Neural progenitor cell (in vitro differentiated cells): ENCODE measurements at regions not wholly inside any gene's neighbourhood (a gene's known extent, or its start where the extent isn't known, plus 50 kb on each side); places are given as distances from the start of the nearest gene placed in this dataset.

ENCODE experiments used
- DNase-seq: peaks from one replicate; pipeline ENCODE4 v3.0.0-alpha.2; 2016; ENCODE audit warnings: low spot score
- H2AFZ ChIP-seq: fragments of 200-600 bp; sonication (generic); replicated peaks from 2 replicates; pipeline ENCODE4 v1.6.1; 2016; ENCODE audit warnings: antibody characterized with exemption
- H3F3A ChIP-seq: fragments of 200-600 bp; sonication (generic); 2 replicates; pipeline ENCODE4 v1.6.1; 2016; ENCODE audit warnings: antibody characterized with exemption, low read depth
- H3K27ac ChIP-seq: fragments of 200-600 bp; sonication (generic); 2 replicates; pipeline ENCODE4 v1.5.1; 2016; ENCODE audit warnings: mild to moderate bottlenecking
- H3K27me3 ChIP-seq: fragments of 200-600 bp; sonication (generic); 2 replicates; pipeline ENCODE4 v1.6.1; 2016; ENCODE audit warnings: mild to moderate bottlenecking, moderate library complexity
- H3K36me3 ChIP-seq: fragments of 200-600 bp; sonication (generic); 2 replicates; pipeline ENCODE4 v1.5.1; 2016
- H3K4me1 ChIP-seq: fragments of 200-600 bp; sonication (generic); 2 replicates; pipeline ENCODE4 v1.6.1; 2016; ENCODE audit warnings: mixed run types
- H3K4me2 ChIP-seq: fragments of 200-600 bp; sonication (generic); 2 replicates; pipeline ENCODE4 v1.6.1; 2016
- H3K4me3 ChIP-seq: fragments of 200-600 bp; sonication (generic); 2 replicates; pipeline ENCODE4 v1.5.1; 2016
- H3K79me2 ChIP-seq: fragments of 200-600 bp; sonication (generic); 2 replicates; pipeline ENCODE4 v1.6.1; 2016; ENCODE audit warnings: low read depth
- H3K9ac ChIP-seq: fragments of 200-600 bp; sonication (generic); 2 replicates; pipeline ENCODE4 v1.6.1; 2016
- H3K9me3 ChIP-seq: fragments of 200-600 bp; sonication (generic); 2 replicates; pipeline ENCODE4 v1.5.1; 2016; ENCODE audit warnings: low read depth
- H4K20me1 ChIP-seq: fragments of 200-600 bp; sonication (generic); 2 replicates; pipeline ENCODE4 v1.6.1; 2016; ENCODE audit warnings: low read depth
- H3K27ac Mint-ChIP-seq: 3 replicates; pipeline ENCODE4 v1.8.0; 2021; ENCODE audit warnings: mixed read lengths
- H3K27me3 Mint-ChIP-seq: 2 replicates; pipeline ENCODE4 v1.8.0; 2022; ENCODE audit warnings: low read depth, mild to moderate bottlenecking, inconsistent platforms, moderate library complexity, mixed read lengths; ENCODE audit not compliant: insufficient read depth
- H3K36me3 Mint-ChIP-seq: 3 replicates; pipeline ENCODE4 v1.8.0; 2021; ENCODE audit warnings: mixed read lengths
- H3K4me1 Mint-ChIP-seq: 3 replicates; pipeline ENCODE4 v1.8.0; 2021; ENCODE audit warnings: mixed read lengths
- H3K4me3 Mint-ChIP-seq: 3 replicates; pipeline ENCODE4 v1.8.0; 2021; ENCODE audit warnings: mild to moderate bottlenecking, moderate library complexity, mixed read lengths
- H3K9me3 Mint-ChIP-seq: 3 replicates; pipeline ENCODE4 v1.8.0; 2020; ENCODE audit warnings: mixed read lengths
- EZH2 ChIP-seq: fragments of 200-600 bp; sonication (generic); IDR thresholded peaks from 2 replicates; pipeline ENCODE4 v1.6.1; 2017; ENCODE audit warnings: antibody characterized with exemption, mild to moderate bottlenecking, moderate library complexity
- EZH2phosphoT487 ChIP-seq: fragments of 200-600 bp; sonication (generic); IDR thresholded peaks from 2 replicates; pipeline ENCODE4 v1.6.1; 2017; ENCODE audit warnings: antibody characterized with exemption
- TF ChIP-seq, protein P1 (sequence below): fragments of 200-600 bp; sonication (generic); IDR thresholded peaks from 2 replicates; pipeline ENCODE4 v1.5.1; 2017; ENCODE audit warnings: antibody characterized with exemption, mild to moderate bottlenecking

DNA sequence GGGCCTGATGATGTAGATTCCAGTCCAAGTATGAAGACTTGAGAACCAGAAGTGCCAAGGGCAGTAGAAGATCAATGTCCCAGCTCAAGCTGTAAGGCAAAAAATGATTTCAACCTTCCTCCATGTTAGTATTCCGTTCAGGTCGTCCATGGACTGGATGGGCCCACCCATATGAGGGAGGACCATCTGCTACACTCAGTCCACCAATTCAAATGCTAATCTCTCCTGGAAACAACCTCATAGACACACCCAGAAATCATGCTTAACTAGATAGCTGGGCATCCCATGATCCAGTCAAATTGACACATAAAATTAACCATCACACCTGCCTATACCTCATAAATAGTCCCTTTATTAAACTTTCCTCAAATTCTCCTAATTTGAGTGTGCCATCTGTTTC is 73.3 kb upstream of the NFASC start:
- H3K27ac Mint-ChIP-seq: no peak overlapping the region
- DNase-seq: no peak
- no peaks in the 10 kb centered on the region for H3F3A ChIP-seq

GRCh38 chr1:204799630-204800029 is 71.0 kb upstream of the NFASC start:
- Histone ChIP-seq H3K4me1 (no peaks in the 10 kb centered on the region), H3K9ac (no peak overlapping the region), H3K27me3 (peaks cover 5% of the 10 kb centered on the region), H2AFZ (no peak overlapping the region), H3K36me3 (no peaks in the 10 kb centered on the region), H3K79me2 (no peaks in the 10 kb centered on the region), H3K27ac (no peak overlapping the region), H3K9me3 (no peaks in the 10 kb centered on the region), H3F3A (no peaks in the 10 kb centered on the region), H3K4me2 (no peak overlapping the region), H3K4me3 (no peak overlapping the region), H4K20me1 (no peaks in the 10 kb centered on the region)
- Mint-ChIP-seq H3K36me3 (no peaks in the 10 kb centered on the region), H3K27me3 (peaks cover 3% of the 10 kb centered on the region), H3K4me3 (no peak overlapping the region), H3K27ac (no peak overlapping the region), H3K4me1 (peaks cover 2% of the 10 kb centered on the region), H3K9me3 (no peaks in the 10 kb centered on the region)
- TF ChIP-seq EZH2: no peak
- TF ChIP-seq, protein P1, sequence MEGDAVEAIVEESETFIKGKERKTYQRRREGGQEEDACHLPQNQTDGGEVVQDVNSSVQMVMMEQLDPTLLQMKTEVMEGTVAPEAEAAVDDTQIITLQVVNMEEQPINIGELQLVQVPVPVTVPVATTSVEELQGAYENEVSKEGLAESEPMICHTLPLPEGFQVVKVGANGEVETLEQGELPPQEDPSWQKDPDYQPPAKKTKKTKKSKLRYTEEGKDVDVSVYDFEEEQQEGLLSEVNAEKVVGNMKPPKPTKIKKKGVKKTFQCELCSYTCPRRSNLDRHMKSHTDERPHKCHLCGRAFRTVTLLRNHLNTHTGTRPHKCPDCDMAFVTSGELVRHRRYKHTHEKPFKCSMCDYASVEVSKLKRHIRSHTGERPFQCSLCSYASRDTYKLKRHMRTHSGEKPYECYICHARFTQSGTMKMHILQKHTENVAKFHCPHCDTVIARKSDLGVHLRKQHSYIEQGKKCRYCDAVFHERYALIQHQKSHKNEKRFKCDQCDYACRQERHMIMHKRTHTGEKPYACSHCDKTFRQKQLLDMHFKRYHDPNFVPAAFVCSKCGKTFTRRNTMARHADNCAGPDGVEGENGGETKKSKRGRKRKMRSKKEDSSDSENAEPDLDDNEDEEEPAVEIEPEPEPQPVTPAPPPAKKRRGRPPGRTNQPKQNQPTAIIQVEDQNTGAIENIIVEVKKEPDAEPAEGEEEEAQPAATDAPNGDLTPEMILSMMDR: no peak
- no peak for DNase-seq

More for the DNA sequence above, 73.3 kb upstream of the NFASC start:
- Histone ChIP-seq H3K79me2 (no peaks in the 10 kb centered on the region), H3K36me3 (no peaks in the 10 kb centered on the region), H3K9ac (no peak overlapping the region), H4K20me1 (no peaks in the 10 kb centered on the region), H3K4me2 (no peak overlapping the region), H3K4me1 (no peaks in the 10 kb centered on the region), H3K27me3 (peaks cover 12% of the 10 kb centered on the region), H3K4me3 (no peak overlapping the region), H3K9me3 (no peaks in the 10 kb centered on the region), H3K27ac (no peak overlapping the region), H2AFZ (no peak overlapping the region)
- H3K4me3 Mint-ChIP-seq: no peak overlapping the region
- peaks cover 3% of the 10 kb centered on the region for H3K27me3 Mint-ChIP-seq
- peaks cover 2% of the 10 kb centered on the region for H3K4me1 Mint-ChIP-seq
- TF ChIP-seq EZH2 (no peak), EZH2phosphoT487 (no peak)
- TF ChIP-seq, protein P1: no peak
- H3K9me3 Mint-ChIP-seq: no peaks in the 10 kb centered on the region
- no peaks in the 10 kb centered on the region for H3K36me3 Mint-ChIP-seq

GRCh38 chr1:204801211-204801610 is 69.5 kb upstream of the NFASC start:
- no peaks in the 10 kb centered on the region for H3F3A ChIP-seq
- no peak for TF ChIP-seq EZH2
- TF ChIP-seq, protein P1: no peak
- DNase-seq: no peak
- no peak overlapping the region for H3K4me3 ChIP-seq
- H3K9me3 Mint-ChIP-seq: no peaks in the 10 kb centered on the region
- H3K4me3 Mint-ChIP-seq: no peak overlapping the region
- H4K20me1 ChIP-seq: no peaks in the 10 kb centered on the region
- no peaks in the 10 kb centered on the region for H3K36me3 Mint-ChIP-seq
- H2AFZ ChIP-seq: no peak overlapping the region
- H3K27ac ChIP-seq: no peak overlapping the region
- no peaks in the 10 kb centered on the region for H3K4me1 Mint-ChIP-seq
- H3K9ac ChIP-seq: no peak overlapping the region
- no peak overlapping the region for H3K27ac Mint-ChIP-seq
- H3K27me3 Mint-ChIP-seq: peaks cover 6% of the 10 kb centered on the region
- H3K79me2 ChIP-seq: no peaks in the 10 kb centered on the region
- H3K4me1 ChIP-seq: no peaks in the 10 kb centered on the region
- H3K4me2 ChIP-seq: no peak overlapping the region
- peaks cover 5% of the 10 kb centered on the region for H3K27me3 ChIP-seq
- no peaks in the 10 kb centered on the region for H3K9me3 ChIP-seq
- H3K36me3 ChIP-seq: no peaks in the 10 kb centered on the region
